GM12878 (cell line): ENCODE measurements at regions not wholly inside any gene's neighbourhood (a gene's known extent, or its start where the extent isn't known, plus 50 kb on each side); places are given as distances from the start of the nearest gene placed in this dataset.

ENCODE experiments used
- ATAC-seq: fragments of 200-7000 bp; cut with Tn5 transposase; 3 replicates; pipeline ENCODE4 v1.9.1; 2020; ENCODE audit warnings: mild to moderate bottlenecking, moderate library complexity
- BruUV-seq: library from RNA; stranded (reverse); fragments of 400-500 nt; replicated peaks from 2 replicates; lab custom pipeline; 2021; lab: Mats Ljungman, UMichigan
- CTCF ChIA-PET: fragments of 300-600 bp; sonication (Branson Sonifier 250); formaldehyde crosslinking; extraction: SDS; loops from one replicate; lab custom pipeline; 2021; ENCODE audit warnings: inconsistent platforms; lab: Yijun Ruan, JAX
- POLR2A ChIA-PET: fragments of 350-600 bp; formaldehyde crosslinking; extraction: SDS; loops from one replicate; lab custom pipeline; 2021; ENCODE audit warnings: inconsistent platforms; lab: Charles Lee
- RAD21 ChIA-PET: fragments of 300-600 bp; sonication (Branson Sonifier 250); formaldehyde crosslinking; loops from one replicate; lab custom pipeline; 2023; ENCODE audit warnings: antibody characterized with exemption; ENCODE audit not compliant: unreplicated experiment; lab: Charles Lee
- SMC1A ChIA-PET: fragments of 300-600 bp; sonication (Branson Sonifier 250); formaldehyde crosslinking; loops from one replicate; lab custom pipeline; 2023; ENCODE audit not compliant: unreplicated experiment, uncharacterized antibody; lab: Charles Lee
- DNase-seq: peaks from one replicate; pipeline ENCODE4 v3.0.0-alpha.2; 2011; ENCODE audit warnings: low read depth, low spot score
- FAIRE-seq: peaks from 3 replicates; lab custom pipeline; 2011; peaks lifted over from hg19 to GRCh38; lab: Jason Lieb, UNC
- H2AFZ ChIP-seq: 2 replicates; pipeline ENCODE4 v1.6.0; 2011; ENCODE audit warnings: low read depth, low read length, control low read depth; ENCODE audit not compliant: control insufficient read depth
- H3K27ac ChIP-seq: 2 replicates; pipeline ENCODE4 v1.5.1; 2011; ENCODE audit warnings: control low read depth; ENCODE audit not compliant: control insufficient read depth, insufficient read depth
- H3K27me3 ChIP-seq, 2 experiments: replicated peaks in 1 of 2; 2 replicates each; pipeline versions ENCODE4 v1.6.0 to v1.6.1; 2011; ENCODE audit warnings: low read length in 1 of 2; ENCODE audit not compliant: control insufficient read depth in 2 of 2, insufficient read depth in 2 of 2
- H3K36me3 ChIP-seq, 2 experiments: 2 replicates each; pipeline ENCODE4 v1.5.1; 2011; ENCODE audit warnings: low read length in 1 of 2; ENCODE audit not compliant: control insufficient read depth in 2 of 2, insufficient read depth in 2 of 2
- H3K4me1 ChIP-seq: 2 replicates; pipeline ENCODE4 v1.6.1; 2011; ENCODE audit warnings: mild to moderate bottlenecking, low read length, moderate library complexity, mixed read lengths; ENCODE audit not compliant: control insufficient read depth, insufficient read depth
- H3K4me2 ChIP-seq: 2 replicates; pipeline ENCODE4 v1.6.0; 2011; ENCODE audit warnings: control low read depth; ENCODE audit not compliant: control insufficient read depth, insufficient read depth
- H3K4me3 ChIP-seq: fragments of 200-600 bp; sonication (generic); 2 replicates; pipeline ENCODE4 v1.5.1; 2016
- H3K79me2 ChIP-seq: 2 replicates; pipeline ENCODE4 v1.6.0; 2011; ENCODE audit warnings: low read length; ENCODE audit not compliant: control insufficient read depth, insufficient read depth
- H3K9ac ChIP-seq: 2 replicates; pipeline ENCODE4 v1.8.0; 2011; ENCODE audit warnings: low read length, control low read depth, mixed read lengths; ENCODE audit not compliant: control insufficient read depth, insufficient read depth
- H3K9me3 ChIP-seq: replicated peaks from 3 replicates; pipeline ENCODE4 v1.5.1; 2011; ENCODE audit warnings: mild to moderate bottlenecking, low read length; ENCODE audit not compliant: control insufficient read depth, insufficient read depth
- H4K20me1 ChIP-seq: 2 replicates; pipeline ENCODE4 v1.6.0; 2011; ENCODE audit not compliant: control insufficient read depth, insufficient read depth
- ELK1 ChIP-seq: IDR thresholded peaks from 2 replicates; pipeline ENCODE4 v1.6.1; 2012; ENCODE audit warnings: low read depth, low read length, improper control_type of control experiment
- FOS ChIP-seq: IDR thresholded peaks from 3 replicates; pipeline ENCODE4 v1.6.1; 2011; ENCODE audit warnings: borderline replicate concordance; ENCODE audit not compliant: insufficient read length; ENCODE audit errors: extremely low read depth
- JUND ChIP-seq: IDR thresholded peaks from 2 replicates; pipeline ENCODE4 v1.6.1; 2012; ENCODE audit warnings: low read depth, mild to moderate bottlenecking, low read length, improper control_type of control experiment, moderate library complexity
- NR2C1 ChIP-seq: fragments of 450-650 bp; IDR thresholded peaks from 2 replicates; pipeline ENCODE4 v1.6.1; 2017; ENCODE audit warnings: antibody characterized with exemption, mild to moderate bottlenecking, moderate library complexity
- NR2F1 ChIP-seq: fragments of 450-650 bp; conservative IDR thresholded peaks from 2 replicates; pipeline ENCODE4 v1.6.1; 2017; ENCODE audit warnings: mild to moderate bottlenecking
- POLR2A ChIP-seq: IDR thresholded peaks from 2 replicates; pipeline ENCODE4 v1.6.1; 2011; ENCODE audit warnings: low read depth, mild to moderate bottlenecking, low read length
- REST ChIP-seq: IDR thresholded peaks from 2 replicates; pipeline ENCODE4 v1.6.1; 2012; ENCODE audit warnings: mild to moderate bottlenecking, low read depth, low read length
- SMAD5 ChIP-seq: IDR thresholded peaks from 2 replicates; pipeline ENCODE4 v1.6.1; 2016; ENCODE audit warnings: antibody characterized with exemption, low read depth
- ZNF622 ChIP-seq: fragments of 450-650 bp; IDR thresholded peaks from 2 replicates; pipeline ENCODE4 v1.6.1; 2017; ENCODE audit warnings: mild to moderate bottlenecking, inconsistent platforms
- WGBS: methylation state at CpG from one replicate; pipeline ENCODE4 v1.1.6; 2016; ENCODE audit warnings: low lambda C conversion rate; ENCODE audit not compliant: insufficient replicate concordance, insufficient coverage; ENCODE audit errors: missing lambda C conversion rate; 5-methylcytosine and 5-hydroxymethylcytosine counted together
- in situ Hi-C: fragments of 300-500 bp; cut with MboI; formaldehyde crosslinking; loops from 9 replicates; pipeline ENCODE4 v1.14.3; 2018; ENCODE audit warnings: mixed read lengths
- intact Hi-C: fragments of 100-400 bp; cut with micrococcal nuclease; formaldehyde crosslinking; loops from one replicate; pipeline ENCODE4 v1.14.2; 2022; ENCODE audit not compliant: unreplicated experiment
- TF ChIP-seq, protein P1 (sequence below): IDR thresholded peaks from 2 replicates; pipeline ENCODE4 v1.6.1; 2011; ENCODE audit warnings: borderline replicate concordance, low read depth, mild to moderate bottlenecking, moderate library complexity, low read length; ENCODE audit not compliant: insufficient read depth, poor library complexity, severe bottlenecking
- TF ChIP-seq, protein P2 (sequence below): fragments of 450-650 bp; formaldehyde crosslinking; IDR thresholded peaks from 2 replicates; pipeline ENCODE4 v1.4.0; 2020; ENCODE audit warnings: mild to moderate bottlenecking, moderate library complexity
- TF ChIP-seq, protein P3 (sequence below): fragments of 450-650 bp; IDR thresholded peaks from 2 replicates; pipeline ENCODE4 v1.6.1; 2018; ENCODE audit warnings: mild to moderate bottlenecking, low read depth, moderate library complexity; ENCODE audit not compliant: partially characterized antibody

DNA sequence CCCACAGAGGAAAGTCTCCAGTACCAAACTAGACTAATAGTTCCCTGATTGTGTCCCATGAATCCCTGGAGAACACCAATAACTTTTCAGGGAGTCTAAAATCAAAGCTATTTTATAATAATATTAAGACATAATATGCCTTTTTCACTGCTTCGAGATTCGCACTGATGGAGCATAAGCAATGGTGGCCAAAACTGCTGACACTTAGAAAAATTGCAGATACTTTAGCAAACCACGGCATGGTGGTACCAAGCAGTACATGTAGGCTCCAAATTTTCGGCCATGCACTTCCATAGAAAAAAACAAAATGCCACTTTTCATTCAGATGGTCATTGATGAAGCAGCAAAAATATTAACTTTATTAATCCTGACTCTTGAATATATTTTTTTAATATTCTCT lies 100.3 kb upstream of the PCSK1 start:
- DNase-seq (no peak), FAIRE-seq (no peak), ATAC-seq (no peak)
- Histone ChIP-seq H3K9ac (no peak overlapping the region), H3K4me3 (no peak overlapping the region), H3K27ac (no peak overlapping the region), H3K4me2 (no peak overlapping the region), H2AFZ (no peak overlapping the region), H3K36me3 (no peaks in the 10 kb centered on the region), H3K27me3 (no peaks in the 10 kb centered on the region), H3K9me3 (no peaks in the 10 kb centered on the region), H4K20me1 (no peaks in the 10 kb centered on the region), H3K4me1 (no peaks in the 10 kb centered on the region), H3K79me2 (no peaks in the 10 kb centered on the region)
- POLR2A ChIA-PET, result no interaction called here
- in situ Hi-C loops (no loop called here), intact Hi-C loops (no loop called here)
- CTCF ChIA-PET, result no interaction called here
- RAD21 ChIA-PET, result no interaction called here
- SMC1A ChIA-PET, result interaction anchor here (0.6 kb wide), 1 partner anchor 93 kb away, joined by 4 read pairs; no protein-coding TSS in a partner anchor
- BruUV-seq, result no TSS peak
- 53% methylated on average over 4 of the region's 4 CpGs for WGBS
- TF ChIP-seq, protein P1, sequence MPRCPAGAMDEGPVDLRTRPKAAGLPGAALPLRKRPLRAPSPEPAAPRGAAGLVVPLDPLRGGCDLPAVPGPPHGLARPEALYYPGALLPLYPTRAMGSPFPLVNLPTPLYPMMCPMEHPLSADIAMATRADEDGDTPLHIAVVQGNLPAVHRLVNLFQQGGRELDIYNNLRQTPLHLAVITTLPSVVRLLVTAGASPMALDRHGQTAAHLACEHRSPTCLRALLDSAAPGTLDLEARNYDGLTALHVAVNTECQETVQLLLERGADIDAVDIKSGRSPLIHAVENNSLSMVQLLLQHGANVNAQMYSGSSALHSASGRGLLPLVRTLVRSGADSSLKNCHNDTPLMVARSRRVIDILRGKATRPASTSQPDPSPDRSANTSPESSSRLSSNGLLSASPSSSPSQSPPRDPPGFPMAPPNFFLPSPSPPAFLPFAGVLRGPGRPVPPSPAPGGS, result no peak
- TF ChIP-seq, protein P2, sequence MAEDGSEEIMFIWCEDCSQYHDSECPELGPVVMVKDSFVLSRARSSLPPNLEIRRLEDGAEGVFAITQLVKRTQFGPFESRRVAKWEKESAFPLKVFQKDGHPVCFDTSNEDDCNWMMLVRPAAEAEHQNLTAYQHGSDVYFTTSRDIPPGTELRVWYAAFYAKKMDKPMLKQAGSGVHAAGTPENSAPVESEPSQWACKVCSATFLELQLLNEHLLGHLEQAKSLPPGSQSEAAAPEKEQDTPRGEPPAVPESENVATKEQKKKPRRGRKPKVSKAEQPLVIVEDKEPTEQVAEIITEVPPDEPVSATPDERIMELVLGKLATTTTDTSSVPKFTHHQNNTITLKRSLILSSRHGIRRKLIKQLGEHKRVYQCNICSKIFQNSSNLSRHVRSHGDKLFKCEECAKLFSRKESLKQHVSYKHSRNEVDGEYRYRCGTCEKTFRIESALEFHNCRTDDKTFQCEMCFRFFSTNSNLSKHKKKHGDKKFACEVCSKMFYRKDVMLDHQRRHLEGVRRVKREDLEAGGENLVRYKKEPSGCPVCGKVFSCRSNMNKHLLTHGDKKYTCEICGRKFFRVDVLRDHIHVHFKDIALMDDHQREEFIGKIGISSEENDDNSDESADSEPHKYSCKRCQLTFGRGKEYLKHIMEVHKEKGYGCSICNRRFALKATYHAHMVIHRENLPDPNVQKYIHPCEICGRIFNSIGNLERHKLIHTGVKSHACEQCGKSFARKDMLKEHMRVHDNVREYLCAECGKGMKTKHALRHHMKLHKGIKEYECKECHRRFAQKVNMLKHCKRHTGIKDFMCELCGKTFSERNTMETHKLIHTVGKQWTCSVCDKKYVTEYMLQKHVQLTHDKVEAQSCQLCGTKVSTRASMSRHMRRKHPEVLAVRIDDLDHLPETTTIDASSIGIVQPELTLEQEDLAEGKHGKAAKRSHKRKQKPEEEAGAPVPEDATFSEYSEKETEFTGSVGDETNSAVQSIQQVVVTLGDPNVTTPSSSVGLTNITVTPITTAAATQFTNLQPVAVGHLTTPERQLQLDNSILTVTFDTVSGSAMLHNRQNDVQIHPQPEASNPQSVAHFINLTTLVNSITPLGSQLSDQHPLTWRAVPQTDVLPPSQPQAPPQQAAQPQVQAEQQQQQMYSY, result no peak
- TF ChIP-seq REST (no peak), JUND (no peak), FOS (no peak), ELK1 (no peak), ZNF622 (no peak), NR2F1 (no peak), NR2C1 (no peak), POLR2A (no peak), SMAD5 (no peak)
- TF ChIP-seq, protein P3, sequence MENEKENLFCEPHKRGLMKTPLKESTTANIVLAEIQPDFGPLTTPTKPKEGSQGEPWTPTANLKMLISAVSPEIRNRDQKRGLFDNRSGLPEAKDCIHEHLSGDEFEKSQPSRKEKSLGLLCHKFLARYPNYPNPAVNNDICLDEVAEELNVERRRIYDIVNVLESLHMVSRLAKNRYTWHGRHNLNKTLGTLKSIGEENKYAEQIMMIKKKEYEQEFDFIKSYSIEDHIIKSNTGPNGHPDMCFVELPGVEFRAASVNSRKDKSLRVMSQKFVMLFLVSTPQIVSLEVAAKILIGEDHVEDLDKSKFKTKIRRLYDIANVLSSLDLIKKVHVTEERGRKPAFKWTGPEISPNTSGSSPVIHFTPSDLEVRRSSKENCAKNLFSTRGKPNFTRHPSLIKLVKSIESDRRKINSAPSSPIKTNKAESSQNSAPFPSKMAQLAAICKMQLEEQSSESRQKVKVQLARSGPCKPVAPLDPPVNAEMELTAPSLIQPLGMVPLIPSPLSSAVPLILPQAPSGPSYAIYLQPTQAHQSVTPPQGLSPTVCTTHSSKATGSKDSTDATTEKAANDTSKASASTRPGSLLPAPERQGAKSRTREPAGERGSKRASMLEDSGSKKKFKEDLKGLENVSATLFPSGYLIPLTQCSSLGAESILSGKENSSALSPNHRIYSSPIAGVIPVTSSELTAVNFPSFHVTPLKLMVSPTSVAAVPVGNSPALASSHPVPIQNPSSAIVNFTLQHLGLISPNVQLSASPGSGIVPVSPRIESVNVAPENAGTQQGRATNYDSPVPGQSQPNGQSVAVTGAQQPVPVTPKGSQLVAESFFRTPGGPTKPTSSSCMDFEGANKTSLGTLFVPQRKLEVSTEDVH, result no peak
